Erythroblast (primary cell): ENCODE measurements at regions not wholly inside any gene's neighbourhood (a gene's known extent, or its start where the extent isn't known, plus 50 kb on each side); places are given as distances from the start of the nearest gene placed in this dataset.

ENCODE experiments used
- GATA1 ChIP-seq: IDR thresholded peaks from 2 replicates; pipeline ENCODE4 v1.6.1; 2011; ENCODE audit warnings: low read depth, mild to moderate bottlenecking, control low read depth, low read length, moderate library complexity
- POLR2A ChIP-seq: IDR thresholded peaks from 2 replicates; pipeline ENCODE4 v1.6.1; 2011; ENCODE audit warnings: mild to moderate bottlenecking, low read length

- no peak for TF ChIP-seq POLR2A
- no peak for TF ChIP-seq GATA1
These were observed 880.4 kb downstream of the TRIB2 start for GRCh38 chr2:13597176-13597575.
